Endometrium (tissue), 2 donors: ENCODE measurements at regions not wholly inside any gene's neighbourhood (a gene's known extent, or its start where the extent isn't known, plus 50 kb on each side); places are given as distances from the start of the nearest gene placed in this dataset.
"Not testable (repeated sequence)": the region's sequence is repeated elsewhere in the genome, so short reads cannot be mapped to it uniquely, and the experiment has no call there.

ENCODE experiments used
- FAIRE-seq: peaks from 2 replicates; lab custom pipeline; 2012; peaks lifted over from hg19 to GRCh38; lab: Jason Lieb, UNC
- donor health status: control.
- donor health status: control.

DNA sequence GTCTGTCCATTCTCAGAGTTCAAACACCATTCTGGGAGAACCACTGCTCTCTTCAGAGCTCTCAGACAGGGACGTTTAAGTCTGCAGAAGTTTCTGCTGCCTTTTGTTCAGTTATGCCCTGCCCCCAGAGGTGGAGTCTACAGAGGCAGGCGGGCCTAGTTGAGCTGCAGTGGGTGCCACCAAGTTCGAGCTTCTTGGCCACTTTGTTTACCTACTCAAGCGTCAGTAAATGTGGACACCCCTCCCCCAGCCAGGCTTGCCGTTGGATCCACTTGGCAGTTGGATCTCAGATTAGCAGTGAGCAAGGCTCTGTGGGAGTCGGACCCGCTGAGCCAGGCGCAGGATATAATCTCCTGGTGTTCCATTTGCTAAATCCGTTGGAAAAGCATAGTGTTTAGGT, 601.5 kb downstream of the PKHD1 start:
- FAIRE-seq = not testable (repeated sequence)

DNA sequence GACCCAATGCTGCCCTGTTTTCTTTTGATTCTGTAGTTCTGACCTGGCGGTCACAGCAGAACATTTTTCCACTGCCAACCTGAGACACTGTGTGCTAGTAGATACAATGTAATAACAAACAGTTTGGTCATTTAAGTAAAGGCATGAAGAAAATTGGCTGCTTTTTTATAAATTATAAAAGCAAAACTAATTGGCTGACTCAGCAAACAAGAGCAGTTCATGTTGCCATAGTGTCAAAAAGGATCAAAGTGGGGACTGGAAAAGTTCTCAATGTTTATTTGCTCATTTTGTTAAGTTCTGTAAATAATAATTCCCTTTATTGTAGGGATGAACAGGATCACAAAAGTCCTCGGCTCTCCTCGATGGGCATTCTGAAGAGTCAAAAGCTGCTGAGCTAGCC, 599.5 kb downstream of the PKHD1 start:
- FAIRE-seq = no peak

DNA sequence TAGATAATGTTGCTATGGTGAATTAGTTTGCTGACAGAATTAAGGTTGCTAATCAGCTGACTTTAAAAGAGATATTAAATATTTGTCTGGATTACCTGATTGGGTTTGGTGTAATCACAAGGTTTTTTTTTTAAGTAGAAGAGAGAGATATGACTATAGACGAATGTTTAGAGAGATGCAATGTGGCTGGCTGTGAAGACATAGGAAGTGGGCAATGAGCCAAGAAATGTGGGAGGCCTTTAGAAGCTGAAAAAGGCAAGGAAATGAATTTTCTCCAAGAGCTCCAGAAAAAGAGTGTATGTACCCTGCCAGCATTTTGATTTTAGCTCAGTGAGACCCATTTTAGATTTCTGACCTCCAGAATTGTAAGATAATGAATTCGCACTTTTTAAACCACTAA, 598.3 kb downstream of the PKHD1 start:
- no peak for FAIRE-seq

GRCh38 chr6:51490101-51490500, 597.3 kb downstream of the PKHD1 start:
- no peak for FAIRE-seq

DNA sequence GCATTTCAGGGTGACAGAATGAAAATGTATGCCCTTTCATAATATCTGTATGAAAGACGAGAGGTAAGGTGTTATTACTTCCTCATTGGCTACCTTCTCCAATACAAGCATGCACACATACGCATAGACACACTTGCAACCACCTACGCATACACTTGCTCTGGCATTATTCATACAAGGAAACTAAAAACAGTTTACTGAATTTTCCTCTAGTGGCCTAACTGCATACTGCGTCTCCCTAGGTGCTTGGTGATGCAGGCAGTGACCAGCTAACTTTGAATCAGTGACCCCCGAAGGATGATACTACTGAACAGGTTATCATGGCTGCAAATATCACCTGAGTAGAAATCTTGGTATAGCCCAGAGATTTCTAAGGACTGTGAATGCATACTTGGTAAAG, 593.1 kb downstream of the PKHD1 start:
- FAIRE-seq = no peak

GRCh38 chr6:51495096-51495495, 592.3 kb downstream of the PKHD1 start:
- FAIRE-seq = no peak

- no peak for FAIRE-seq
Observed at GRCh38 chr6:51495610-51496396, 591.6 kb downstream of the PKHD1 start.

- FAIRE-seq = no peak
Observed at GRCh38 chr6:51502996-51503395, 584.4 kb downstream of the PKHD1 start.

DNA sequence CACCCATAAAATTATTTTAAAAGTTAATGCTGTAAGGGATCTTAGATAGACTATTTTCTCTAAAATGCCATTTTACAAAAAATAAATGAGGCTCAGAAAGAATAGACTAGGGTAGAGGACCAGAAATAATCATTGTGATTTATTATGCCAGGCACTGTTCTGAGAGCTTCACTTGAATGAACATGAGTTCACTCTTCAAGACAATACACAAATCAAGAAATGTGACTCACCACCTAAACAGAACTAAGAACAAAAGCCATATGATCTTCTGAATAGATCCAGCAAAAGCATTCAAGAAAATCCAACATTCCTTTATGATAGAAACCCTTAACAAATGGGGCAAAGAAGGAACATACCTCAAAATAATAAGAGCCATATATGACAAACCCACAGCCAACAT, 582.0 kb downstream of the PKHD1 start:
- FAIRE-seq = no peak

DNA sequence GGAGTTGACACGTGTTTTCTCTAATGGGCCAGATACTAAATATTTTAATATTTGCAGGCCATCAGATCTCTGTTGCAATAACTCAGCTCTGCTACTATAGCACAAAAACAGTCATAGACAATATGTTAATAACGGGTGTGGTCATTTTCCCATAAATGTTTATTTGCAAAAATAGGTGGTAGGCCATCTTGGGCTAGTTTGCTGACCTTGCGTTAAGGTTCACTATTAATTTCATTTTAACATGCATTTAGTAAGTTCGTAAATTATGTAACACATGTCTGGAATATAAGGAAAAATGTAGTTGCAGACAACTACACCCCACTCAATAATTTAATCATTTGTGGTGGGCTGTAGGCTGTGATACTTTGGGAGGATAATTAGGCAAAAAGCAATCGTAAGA, 577.8 kb downstream of the PKHD1 start:
- FAIRE-seq = no peak

- no peak for FAIRE-seq
Observed at GRCh38 chr6:51511081-51511480, 576.3 kb downstream of the PKHD1 start.

DNA sequence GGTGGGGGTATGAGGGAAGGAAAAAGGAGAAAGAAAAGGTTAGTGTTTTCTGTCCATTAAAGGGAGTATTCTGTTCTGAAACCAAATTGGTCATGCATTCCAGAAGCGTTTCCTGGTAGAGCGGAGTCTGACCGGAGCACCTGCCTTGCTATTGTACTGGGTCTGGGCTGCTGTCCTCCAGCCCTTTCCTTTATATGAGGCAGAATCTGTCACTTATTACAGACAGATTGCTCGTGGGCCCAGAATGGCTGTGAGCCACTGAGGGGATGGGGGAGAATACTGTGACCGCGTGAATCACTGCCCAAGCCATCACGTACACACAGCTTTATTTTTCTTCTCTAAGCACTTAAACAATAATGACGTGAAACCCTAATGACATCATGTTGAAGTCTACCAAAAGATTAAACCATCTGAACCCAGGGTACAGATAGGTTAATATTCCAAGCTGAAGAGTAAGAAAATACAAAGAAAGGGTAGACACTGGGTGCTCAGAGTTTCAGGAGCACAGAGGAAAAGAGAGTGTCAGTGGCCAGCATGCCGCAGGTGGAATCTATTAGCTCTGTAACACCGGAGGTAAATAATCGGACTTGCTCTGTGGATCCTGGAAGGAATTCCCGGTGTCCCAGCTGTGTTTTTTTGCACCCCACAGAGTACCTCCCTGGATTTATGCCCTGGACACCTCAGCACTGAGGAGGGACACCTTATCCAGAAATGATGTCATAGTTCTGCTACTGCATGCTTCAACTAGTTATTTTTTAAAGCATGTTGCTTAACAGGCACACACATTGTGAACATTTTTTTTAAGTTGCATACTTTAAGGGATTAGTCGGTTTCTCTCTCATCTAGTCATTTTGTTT, 573.3 kb downstream of the PKHD1 start:
- FAIRE-seq = no peak

- no peak for FAIRE-seq
Observed at GRCh38 chr6:51514748-51515402, 572.5 kb downstream of the PKHD1 start.

GRCh38 chr6:51526049-51526448, 561.4 kb downstream of the PKHD1 start:
- no peak for FAIRE-seq

DNA sequence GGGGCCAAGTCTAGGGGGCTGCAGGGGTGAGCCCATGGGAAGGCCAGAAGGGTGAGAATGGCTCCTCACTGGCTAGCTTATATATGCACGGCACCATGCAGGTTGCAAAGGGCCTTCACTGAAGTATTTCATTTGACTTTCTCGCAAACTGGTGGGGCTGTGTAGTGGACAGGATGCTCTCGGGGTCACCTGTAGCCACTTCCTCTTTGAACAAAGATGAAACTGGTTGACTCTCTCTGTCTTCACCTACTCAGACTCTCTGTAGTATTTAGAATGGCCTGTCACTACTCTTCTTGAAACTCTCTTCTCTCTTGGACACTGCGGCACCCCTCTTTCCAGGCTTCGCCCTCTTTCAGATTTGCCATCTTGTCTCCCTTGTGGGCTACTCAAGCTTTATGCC, 560.5 kb downstream of the PKHD1 start:
- no peak for FAIRE-seq

DNA sequence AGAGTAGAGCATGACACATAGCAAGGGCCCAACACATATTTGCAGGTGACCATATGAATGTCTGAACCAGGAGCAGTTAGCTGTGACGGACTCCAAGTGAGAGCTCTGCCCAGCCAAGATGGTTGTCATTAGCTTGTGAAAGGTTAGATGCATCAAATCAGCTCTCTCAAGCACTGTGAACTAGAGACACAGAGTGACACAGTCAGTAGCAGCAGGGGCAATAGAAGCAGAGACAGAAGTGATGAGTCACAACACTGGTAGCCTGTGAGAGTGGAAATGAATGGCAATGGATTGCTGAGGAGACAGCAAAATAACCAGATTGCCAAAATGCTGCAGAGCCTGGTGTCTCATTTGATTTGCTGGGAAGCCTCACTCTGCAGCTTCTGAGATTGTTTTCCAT, 558.9 kb downstream of the PKHD1 start:
- no peak for FAIRE-seq

- no peak for FAIRE-seq
Observed at GRCh38 chr6:51529240-51529639, 558.2 kb downstream of the PKHD1 start.

DNA sequence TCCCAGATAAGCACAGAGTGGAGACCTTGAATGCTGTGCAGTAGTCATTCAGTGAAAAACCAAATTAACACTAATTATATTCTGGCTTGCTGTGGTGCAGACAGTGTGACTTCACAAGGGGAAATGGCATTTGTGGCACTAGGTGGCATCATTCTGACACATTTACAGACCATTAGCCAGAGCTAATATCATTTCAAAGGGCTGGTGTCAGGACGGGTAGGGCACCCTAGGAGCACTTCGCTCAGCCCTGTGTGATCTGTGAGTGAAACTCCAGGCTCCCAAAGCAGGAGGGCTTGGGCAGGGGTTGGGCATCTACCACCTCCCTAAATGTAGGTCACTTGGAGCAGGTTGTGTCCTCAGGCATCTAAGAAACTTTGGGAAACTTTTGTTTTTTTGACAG, 555.8 kb downstream of the PKHD1 start:
- no peak for FAIRE-seq

DNA sequence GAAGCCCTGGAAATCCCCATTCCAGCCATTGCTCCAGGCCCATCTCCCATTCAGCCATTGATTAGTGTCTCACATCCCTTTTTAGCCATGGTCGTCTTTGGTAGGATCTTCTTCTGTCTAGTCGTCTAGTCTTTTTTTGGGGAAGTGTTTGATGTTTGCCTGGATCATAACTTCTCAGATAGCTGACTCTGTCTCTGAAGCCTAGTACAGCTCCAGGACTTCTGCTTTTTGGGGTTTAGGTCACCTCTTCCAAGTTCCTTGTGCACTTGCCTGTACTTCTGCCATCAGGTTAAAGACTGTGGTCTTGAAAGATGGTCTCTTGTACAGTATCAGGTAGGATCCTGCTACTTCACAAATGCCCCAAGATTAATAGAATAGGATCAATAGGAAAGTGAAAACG, 553.5 kb downstream of the PKHD1 start:
- no peak for FAIRE-seq

DNA sequence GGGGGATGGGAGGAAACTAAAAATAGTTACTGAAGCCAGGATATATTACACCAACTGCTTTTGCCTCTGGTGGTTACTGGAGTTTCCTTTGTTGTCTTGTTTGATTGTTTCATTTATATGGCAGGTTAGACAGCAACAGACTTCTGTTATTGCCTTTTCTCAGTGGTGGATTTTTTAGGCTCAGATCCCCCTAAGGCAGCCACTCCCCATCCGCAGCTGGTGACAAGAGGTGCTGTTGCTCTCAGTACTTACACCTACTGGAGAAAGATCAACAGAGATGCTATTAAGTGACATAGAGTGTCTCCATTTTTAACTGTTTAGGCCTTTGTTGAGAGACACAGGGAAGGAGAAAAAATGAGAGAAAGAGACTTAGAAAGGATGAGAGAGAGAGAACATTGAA, 552.1 kb downstream of the PKHD1 start:
- no peak for FAIRE-seq

GRCh38 chr6:51536728-51537127, 550.7 kb downstream of the PKHD1 start:
- no peak for FAIRE-seq

GRCh38 chr6:51541847-51542246, 545.6 kb downstream of the PKHD1 start:
- FAIRE-seq = no peak

DNA sequence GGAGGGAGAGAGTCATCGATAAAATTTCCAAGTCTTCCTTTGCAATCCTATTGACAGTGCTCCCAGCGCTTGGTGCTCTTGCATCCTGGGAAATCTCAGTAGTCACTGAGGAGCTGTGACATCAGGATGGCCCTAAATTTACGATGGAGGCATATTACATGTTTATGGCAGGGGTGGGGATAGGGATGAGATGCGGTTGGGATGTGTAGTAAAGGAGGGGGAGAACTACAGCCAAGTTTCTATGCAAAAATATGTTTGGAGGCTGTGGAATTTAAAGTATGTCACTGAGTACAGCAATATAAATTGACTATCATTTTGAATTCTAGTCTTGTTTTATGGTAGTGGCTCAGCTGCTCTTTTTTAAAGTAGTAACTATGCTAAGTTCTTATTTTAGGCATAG, 544.9 kb downstream of the PKHD1 start:
- no peak for FAIRE-seq
